ENCODE measurements at regions not wholly inside any gene's neighbourhood (a gene's known extent, or its start where the extent isn't known, plus 50 kb on each side); places are given as distances from the start of the nearest gene placed in this dataset.

GRCh38 chr2:128997166-128997866, 678.6 kb upstream of the HS6ST1 start:
- no peak overlapping the region for H3K27ac ChIP-seq (ENCODE audit: control insufficient read depth, insufficient read depth, low read length)
- dilution Hi-C loops (cut with MboI; ENCODE audit: extremely low pct_ligation_motif_present, low sequenced_read_pairs): no loop called here
- H3K4me2 ChIP-seq (ENCODE audit: control insufficient read depth, extremely low read depth, insufficient read depth, low read depth, low read length): no peak overlapping the region
- no peaks in the 10 kb centered on the region for H3K36me3 ChIP-seq (ENCODE audit: control insufficient read depth in 2 of 2, extremely low read depth in 1 of 2, insufficient read depth in 2 of 2, low read length in 2 of 2)
- no peaks in the 10 kb centered on the region for H3K9me3 ChIP-seq (ENCODE audit: control insufficient read depth, low read depth, low read length)
- H3K79me2 ChIP-seq (ENCODE audit: control insufficient read depth, insufficient read depth, low read length): no peaks in the 10 kb centered on the region
- H2AFZ ChIP-seq (ENCODE audit: control insufficient read depth, low read length): no peak overlapping the region
- no peaks in the 10 kb centered on the region for H3K9me1 ChIP-seq (ENCODE audit: control insufficient read depth, extremely low read depth, insufficient read depth, low read length)
- no peaks in the 10 kb centered on the region for H3K4me1 ChIP-seq (ENCODE audit: control insufficient read depth, extremely low read depth, insufficient read depth, low read length)
- H4K20me1 ChIP-seq (ENCODE audit: control insufficient read depth, extremely low read depth, insufficient read depth, low read length): no peaks in the 10 kb centered on the region
- no peak overlapping the region for H3K9ac ChIP-seq (ENCODE audit: control insufficient read depth, extremely low read depth, insufficient read depth, low read length)
- FAIRE-seq (no peak), DNase-seq (ENCODE audit: low read depth, low spot score) (no peak)
- H3K27me3 ChIP-seq (ENCODE audit: control insufficient read depth, extremely low read depth, insufficient read depth, low read length): no peaks in the 10 kb centered on the region
- TF ChIP-seq EZH2 (IDR thresholded peaks at IDR 0.05; ENCODE audit: low read length) (no peak), CTCF (optimal IDR thresholded peaks at IDR 0.05 in 1 of 3, IDR thresholded peaks at IDR 0.05 in 1 of 3, conservative IDR thresholded peaks at IDR 0.05 in 1 of 3; ENCODE audit: extremely low read depth in 1 of 3, insufficient read depth in 2 of 3, low read length in 3 of 3) (no peak)
- no peak overlapping the region for H3K4me3 ChIP-seq (ENCODE audit: control insufficient read depth in 2 of 3, extremely low read depth in 1 of 3, insufficient read depth in 2 of 3, low read depth in 1 of 3, low read length in 3 of 3)

- dilution Hi-C loops (cut with MboI; ENCODE audit: extremely low pct_ligation_motif_present, low sequenced_read_pairs): no loop called here
Observed at GRCh38 chr2:129001926-129002325, 683.3 kb upstream of the HS6ST1 start.

More at GRCh38 chr2:129001926-129002325, 683.3 kb upstream of the HS6ST1 start:
- no peak overlapping the region for H3K27ac ChIP-seq (ENCODE audit: control insufficient read depth, insufficient read depth, low read length)
- H4K20me1 ChIP-seq (ENCODE audit: control insufficient read depth, extremely low read depth, insufficient read depth, low read length): no peaks in the 10 kb centered on the region
- H3K27me3 ChIP-seq (ENCODE audit: control insufficient read depth, extremely low read depth, insufficient read depth, low read length): no peaks in the 10 kb centered on the region
- no peak overlapping the region for H3K4me2 ChIP-seq (ENCODE audit: control insufficient read depth, extremely low read depth, insufficient read depth, low read depth, low read length)
- H2AFZ ChIP-seq (ENCODE audit: control insufficient read depth, low read length): no peak overlapping the region
- H3K4me3 ChIP-seq (ENCODE audit: control insufficient read depth in 2 of 3, extremely low read depth in 1 of 3, insufficient read depth in 2 of 3, low read depth in 1 of 3, low read length in 3 of 3): no peak overlapping the region
- FAIRE-seq: no peak
- no peaks in the 10 kb centered on the region for H3K4me1 ChIP-seq (ENCODE audit: control insufficient read depth, extremely low read depth, insufficient read depth, low read length)
- no peaks in the 10 kb centered on the region for H3K36me3 ChIP-seq (ENCODE audit: control insufficient read depth in 2 of 2, extremely low read depth in 1 of 2, insufficient read depth in 2 of 2, low read length in 2 of 2)
- H3K9me3 ChIP-seq (ENCODE audit: control insufficient read depth, low read depth, low read length): no peaks in the 10 kb centered on the region
- H3K79me2 ChIP-seq (ENCODE audit: control insufficient read depth, insufficient read depth, low read length): no peaks in the 10 kb centered on the region
- no peak for DNase-seq (ENCODE audit: low read depth, low spot score)
- no peak overlapping the region for H3K9ac ChIP-seq (ENCODE audit: control insufficient read depth, extremely low read depth, insufficient read depth, low read length)
- no peak for TF ChIP-seq CTCF (optimal IDR thresholded peaks at IDR 0.05 in 1 of 3, IDR thresholded peaks at IDR 0.05 in 1 of 3, conservative IDR thresholded peaks at IDR 0.05 in 1 of 3; ENCODE audit: extremely low read depth in 1 of 3, insufficient read depth in 2 of 3, low read length in 3 of 3)
- TF ChIP-seq EZH2 (IDR thresholded peaks at IDR 0.05; ENCODE audit: low read length): no peak
- no peaks in the 10 kb centered on the region for H3K9me1 ChIP-seq (ENCODE audit: control insufficient read depth, extremely low read depth, insufficient read depth, low read length)
